RWPE1 (cell line): ENCODE measurements at regions not wholly inside any gene's neighbourhood (a gene's known extent, or its start where the extent isn't known, plus 50 kb on each side); places are given as distances from the start of the nearest gene placed in this dataset.

Source experiments
- CTCF ChIA-PET: fragments of 350-600 bp; sonication (Branson Sonifier 250); formaldehyde crosslinking; extraction: SDS; loops from one replicate; lab custom pipeline; 2021; lab: Yijun Ruan, JAX
- POLR2A ChIA-PET: fragments of 400-600 bp; formaldehyde crosslinking; extraction: SDS; loops from one replicate; lab custom pipeline; 2020; ENCODE audit warnings: antibody characterized with exemption; ENCODE audit not compliant: low non-redundant PET; lab: Yijun Ruan, JAX
- DNase-seq: peaks from one replicate; pipeline ENCODE4 v3.0.0; 2012; ENCODE audit warnings: low spot score
- H3K27ac ChIP-seq: fragments of 450-650 bp; 2 replicates; pipeline ENCODE4 v1.5.1; 2017
- TF ChIP-seq, protein P1 (sequence below): fragments of 450-650 bp; conservative IDR thresholded peaks from 2 replicates; pipeline ENCODE4 v1.5.1; 2017; ENCODE audit warnings: low read depth, mild to moderate bottlenecking

DNA sequence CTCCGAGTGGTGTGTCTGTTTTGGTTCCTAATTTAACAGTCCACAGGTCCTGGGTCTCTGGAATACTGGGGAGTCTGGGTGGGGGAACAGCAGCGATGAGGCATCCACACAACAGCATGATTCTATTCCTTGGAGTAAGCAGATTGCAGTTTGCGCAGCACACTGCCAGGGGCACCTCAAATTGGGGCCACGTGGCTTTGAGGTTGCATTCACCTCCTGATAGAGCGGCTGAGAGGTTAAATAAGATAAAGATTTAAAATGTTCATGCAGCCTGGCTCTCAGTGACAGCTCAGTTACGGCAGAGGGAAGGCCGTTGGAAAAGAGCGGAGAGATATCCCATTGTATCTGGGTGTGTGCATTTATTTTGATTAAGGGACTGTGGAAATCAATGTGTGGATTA lies 202.3 kb downstream of the ASB1 start:
- ChIA-PET CTCF (no interaction called here), POLR2A (no interaction called here)
- TF ChIP-seq, protein P1, sequence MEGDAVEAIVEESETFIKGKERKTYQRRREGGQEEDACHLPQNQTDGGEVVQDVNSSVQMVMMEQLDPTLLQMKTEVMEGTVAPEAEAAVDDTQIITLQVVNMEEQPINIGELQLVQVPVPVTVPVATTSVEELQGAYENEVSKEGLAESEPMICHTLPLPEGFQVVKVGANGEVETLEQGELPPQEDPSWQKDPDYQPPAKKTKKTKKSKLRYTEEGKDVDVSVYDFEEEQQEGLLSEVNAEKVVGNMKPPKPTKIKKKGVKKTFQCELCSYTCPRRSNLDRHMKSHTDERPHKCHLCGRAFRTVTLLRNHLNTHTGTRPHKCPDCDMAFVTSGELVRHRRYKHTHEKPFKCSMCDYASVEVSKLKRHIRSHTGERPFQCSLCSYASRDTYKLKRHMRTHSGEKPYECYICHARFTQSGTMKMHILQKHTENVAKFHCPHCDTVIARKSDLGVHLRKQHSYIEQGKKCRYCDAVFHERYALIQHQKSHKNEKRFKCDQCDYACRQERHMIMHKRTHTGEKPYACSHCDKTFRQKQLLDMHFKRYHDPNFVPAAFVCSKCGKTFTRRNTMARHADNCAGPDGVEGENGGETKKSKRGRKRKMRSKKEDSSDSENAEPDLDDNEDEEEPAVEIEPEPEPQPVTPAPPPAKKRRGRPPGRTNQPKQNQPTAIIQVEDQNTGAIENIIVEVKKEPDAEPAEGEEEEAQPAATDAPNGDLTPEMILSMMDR = no peak

DNA sequence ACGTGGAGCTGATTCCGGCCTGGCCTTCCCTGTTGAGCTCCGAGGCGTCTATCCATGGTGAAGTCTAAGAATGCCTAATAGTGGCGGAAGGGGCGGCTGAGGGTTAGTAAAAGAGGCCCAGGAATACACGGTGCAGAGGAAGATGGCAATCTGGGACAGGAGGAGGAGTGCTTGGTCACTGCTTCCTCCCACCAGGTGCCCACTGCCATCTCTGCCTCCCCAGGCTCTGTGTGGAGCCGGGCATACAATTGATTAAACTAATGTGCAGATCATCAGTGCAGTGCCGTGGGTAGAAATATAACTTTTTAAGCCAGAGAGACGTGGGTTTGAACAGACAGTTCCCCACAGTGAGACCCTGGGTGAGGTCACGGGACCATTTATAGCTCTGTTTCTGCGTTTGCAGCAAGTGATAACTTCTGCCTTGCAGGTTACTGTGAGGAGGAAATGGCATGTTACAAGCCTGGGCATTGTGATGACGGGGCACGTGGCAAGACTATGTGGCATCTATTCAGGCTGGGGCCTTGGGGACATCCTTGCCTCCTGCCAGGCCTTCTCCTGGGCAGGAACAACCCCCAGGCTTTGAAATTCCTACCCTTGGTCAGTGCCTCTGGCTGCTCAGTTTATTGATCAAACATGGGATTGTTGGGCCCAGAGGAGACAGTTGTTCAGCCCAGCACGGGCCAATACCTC lies 204.9 kb downstream of the ASB1 start:
- ChIA-PET CTCF (no interaction called here), POLR2A (no interaction called here)
- no peak for DNase-seq
- H3K27ac ChIP-seq = no peak overlapping the region
- TF ChIP-seq, protein P1 = no peak

More for the DNA sequence above, 202.3 kb downstream of the ASB1 start:
- no peak overlapping the region for H3K27ac ChIP-seq
- no peak for DNase-seq

DNA sequence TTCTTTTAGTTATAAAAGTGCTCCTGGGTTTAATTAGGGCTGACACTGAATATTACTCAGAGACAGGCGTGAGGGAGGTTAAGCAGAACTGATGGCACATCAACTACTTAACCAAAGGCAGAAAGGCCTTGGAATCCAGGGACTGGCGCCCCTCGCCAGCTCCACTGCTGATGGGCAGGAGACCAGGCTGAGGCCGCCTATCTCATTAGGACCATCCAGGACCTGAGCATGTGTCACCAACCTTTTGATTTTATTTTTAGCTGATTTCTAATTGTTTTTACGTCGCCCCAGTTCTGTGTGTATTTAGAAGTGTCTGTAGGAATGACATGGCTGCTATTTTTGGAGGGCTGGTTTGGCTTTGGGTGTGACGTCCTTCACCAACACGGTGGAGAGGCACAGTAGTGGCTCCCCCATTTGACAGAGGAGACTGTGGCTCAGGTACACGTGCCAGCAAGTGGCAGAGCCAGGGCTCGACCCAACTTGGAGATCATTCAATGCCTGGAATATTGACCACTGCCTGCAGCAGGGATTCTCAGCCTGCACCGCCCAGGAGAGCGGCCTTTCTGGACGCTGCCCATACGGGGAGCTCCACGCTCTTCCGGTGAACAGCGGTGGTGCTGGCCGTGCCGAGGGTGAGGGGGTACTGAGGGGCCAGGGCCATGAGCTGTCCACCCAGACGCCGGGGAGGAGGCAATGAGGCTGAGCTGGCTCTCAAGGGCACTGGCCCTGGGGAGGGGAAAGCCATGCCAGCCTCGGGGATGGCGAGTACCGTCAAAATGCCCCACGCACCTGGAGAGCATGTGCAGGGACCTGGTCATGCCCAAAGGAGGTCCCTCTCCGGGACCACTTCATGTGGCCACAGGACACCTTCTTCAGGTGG lies 205.7 kb downstream of the ASB1 start:
- DNase-seq = no peak
- ChIA-PET POLR2A (no interaction called here), CTCF (no interaction called here)
- no peak overlapping the region for H3K27ac ChIP-seq
- TF ChIP-seq, protein P1 = no peak

DNA sequence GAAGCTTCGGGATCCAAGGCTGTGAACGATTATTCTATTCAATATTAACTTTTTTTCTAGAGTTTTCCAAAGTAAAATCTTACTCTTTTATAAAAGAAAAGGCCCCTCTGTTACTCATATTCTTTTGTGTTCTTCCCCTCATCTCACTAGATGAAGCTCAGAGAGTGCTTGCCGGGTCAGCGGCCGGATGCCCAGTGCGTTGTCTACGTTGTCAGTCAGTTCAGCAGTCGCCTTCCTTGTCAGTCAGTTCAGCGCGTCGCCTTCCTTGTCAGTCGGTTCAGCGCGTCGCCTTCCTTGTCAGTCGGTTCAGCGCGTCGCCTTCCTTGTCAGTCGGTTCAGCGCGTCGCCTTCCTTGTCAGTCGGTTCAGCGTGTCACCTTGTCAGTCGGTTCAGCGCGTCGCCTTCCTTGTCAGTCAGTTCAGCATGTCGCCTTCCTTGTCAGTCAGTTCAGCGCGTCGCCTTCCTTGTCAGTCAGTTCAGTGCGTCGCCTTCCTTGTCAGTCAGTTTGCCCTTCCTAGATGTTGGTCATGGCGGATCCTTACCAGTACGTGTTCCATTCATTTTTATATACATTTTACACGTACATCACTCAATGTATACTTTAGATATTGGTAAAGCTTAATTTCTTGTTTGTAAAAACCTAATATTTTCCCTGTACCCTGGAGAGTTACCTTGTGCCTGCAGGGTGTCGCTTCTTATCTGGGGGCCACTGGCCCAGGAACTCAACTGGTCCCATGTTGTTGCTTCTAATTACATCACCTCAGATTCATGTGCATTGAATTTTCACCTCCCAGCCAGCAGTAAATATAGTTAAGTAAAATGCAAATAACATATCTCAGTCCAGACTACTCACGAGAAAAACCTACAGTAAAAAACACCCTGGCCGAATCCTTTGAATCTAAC lies 206.9 kb downstream of the ASB1 start:
- no peak for DNase-seq
- POLR2A ChIA-PET = no interaction called here
- no peak overlapping the region for H3K27ac ChIP-seq
- CTCF ChIA-PET = no interaction called here
- TF ChIP-seq, protein P1 = no peak

DNA sequence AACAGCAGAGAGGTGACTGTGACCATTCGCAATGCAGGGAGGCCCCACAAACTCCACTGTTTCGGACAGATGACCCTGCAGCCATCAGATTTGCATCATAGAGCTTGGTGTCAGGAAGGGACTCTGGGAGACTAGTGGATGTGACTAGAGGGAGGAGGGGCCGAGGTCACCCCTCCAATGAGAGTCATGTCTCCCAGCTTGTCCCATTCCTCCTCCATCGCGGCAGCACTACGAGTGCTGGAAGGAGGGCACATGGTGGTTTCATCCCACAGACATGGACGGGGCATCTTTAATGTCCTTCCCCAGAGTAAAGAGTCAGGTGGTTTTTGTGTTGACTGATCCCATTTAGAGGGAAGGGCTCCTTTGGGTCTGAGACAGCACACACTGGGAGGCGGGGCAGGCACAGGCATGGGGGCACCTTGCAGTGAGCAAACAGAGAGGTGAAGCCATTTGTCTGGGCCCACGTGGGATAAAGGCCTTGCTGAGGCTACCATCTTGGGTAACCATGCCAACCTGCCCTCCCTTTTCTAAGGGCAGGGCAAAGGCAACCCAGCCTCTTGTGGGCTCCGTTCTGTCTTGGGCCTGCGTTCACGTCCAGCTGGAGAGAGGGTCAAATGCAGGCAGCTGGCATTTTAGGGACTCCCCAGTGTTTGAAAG lies 208.1 kb downstream of the ASB1 start:
- CTCF ChIA-PET = no interaction called here
- TF ChIP-seq, protein P1 = no peak
- no peak for DNase-seq
- no peak overlapping the region for H3K27ac ChIP-seq
- POLR2A ChIA-PET = no interaction called here
